ENCODE measurements at regions not wholly inside any gene's neighbourhood (a gene's known extent, or its start where the extent isn't known, plus 50 kb on each side); places are given as distances from the start of the nearest gene placed in this dataset.

GRCh38 chr6:149147938-149148718 lies 169.4 kb upstream of the TAB2 start:
- no peaks in the 10 kb centered on the region for H3K36me3 ChIP-seq (ENCODE audit: control insufficient read depth, insufficient read depth, low read length)
- H3K9me3 ChIP-seq (ENCODE audit: control insufficient read depth, low read depth, low read length) = no peaks in the 10 kb centered on the region
- no CpG with 5 or more reads among the region's 9 CpGs for WGBS (ENCODE audit: insufficient coverage, low lambda C conversion rate)
- H3K27ac ChIP-seq (ENCODE audit: low read length) = no peak overlapping the region
- DNase-seq = no peak
- peaks cover 2% of the 10 kb centered on the region for H3K27me3 ChIP-seq (ENCODE audit: control insufficient read depth, insufficient read depth, low read length)
- H3K4me3 ChIP-seq (ENCODE audit: low read length) = no peak overlapping the region
- no peaks in the 10 kb centered on the region for H3K4me1 ChIP-seq (ENCODE audit: control insufficient read depth, insufficient read depth, low read length)

- H3K27me3 ChIP-seq (ENCODE audit: control insufficient read depth, insufficient read depth, low read length) = peaks cover 2% of the 10 kb centered on the region
- H3K4me3 ChIP-seq (ENCODE audit: low read length) = no peak overlapping the region
- DNase-seq = no peak
- no peaks in the 10 kb centered on the region for H3K4me1 ChIP-seq (ENCODE audit: control insufficient read depth, insufficient read depth, low read length)
- H3K9me3 ChIP-seq (ENCODE audit: control insufficient read depth, low read depth, low read length) = no peaks in the 10 kb centered on the region
- no peaks in the 10 kb centered on the region for H3K36me3 ChIP-seq (ENCODE audit: control insufficient read depth, insufficient read depth, low read length)
- no peak overlapping the region for H3K27ac ChIP-seq (ENCODE audit: low read length)
- WGBS (ENCODE audit: insufficient coverage, low lambda C conversion rate) = 100% methylated on average over 1 of the region's 2 CpGs
Observed at GRCh38 chr6:149149653-149150052, 167.9 kb upstream of the TAB2 start.

GRCh38 chr6:149150301-149150700 lies 167.2 kb upstream of the TAB2 start:
- no CpG with 5 or more reads among the region's 4 CpGs for WGBS (ENCODE audit: insufficient coverage, low lambda C conversion rate)
- H3K4me1 ChIP-seq (ENCODE audit: control insufficient read depth, insufficient read depth, low read length) = no peaks in the 10 kb centered on the region

GRCh38 chr6:149150801-149151398 lies 166.6 kb upstream of the TAB2 start:
- Histone ChIP-seq H3K4me1 (ENCODE audit: control insufficient read depth, insufficient read depth, low read length) (no peaks in the 10 kb centered on the region), H3K27ac (ENCODE audit: low read length) (no peak overlapping the region), H3K9me3 (ENCODE audit: control insufficient read depth, low read depth, low read length) (no peaks in the 10 kb centered on the region), H3K27me3 (ENCODE audit: control insufficient read depth, insufficient read depth, low read length) (peaks cover 2% of the 10 kb centered on the region), H3K36me3 (ENCODE audit: control insufficient read depth, insufficient read depth, low read length) (no peaks in the 10 kb centered on the region), H3K4me3 (ENCODE audit: low read length) (no peak overlapping the region)
- no CpG with 5 or more reads among the region's 3 CpGs for WGBS (ENCODE audit: insufficient coverage, low lambda C conversion rate)
- DNase-seq = no peak

More at GRCh38 chr6:149150301-149150700, 167.2 kb upstream of the TAB2 start:
- Histone ChIP-seq H3K27me3 (ENCODE audit: control insufficient read depth, insufficient read depth, low read length) (peaks cover 2% of the 10 kb centered on the region), H3K36me3 (ENCODE audit: control insufficient read depth, insufficient read depth, low read length) (no peaks in the 10 kb centered on the region), H3K27ac (ENCODE audit: low read length) (no peak overlapping the region), H3K9me3 (ENCODE audit: control insufficient read depth, low read depth, low read length) (no peaks in the 10 kb centered on the region), H3K4me3 (ENCODE audit: low read length) (no peak overlapping the region)
- no peak for DNase-seq

- no peaks in the 10 kb centered on the region for H3K36me3 ChIP-seq (ENCODE audit: control insufficient read depth, insufficient read depth, low read length)
- no peak overlapping the region for H3K27ac ChIP-seq (ENCODE audit: low read length)
- no peak overlapping the region for H3K4me3 ChIP-seq (ENCODE audit: low read length)
- no peak for DNase-seq
- no CpG with 5 or more reads among the region's 1 CpG for WGBS (ENCODE audit: insufficient coverage, low lambda C conversion rate)
- no peaks in the 10 kb centered on the region for H3K9me3 ChIP-seq (ENCODE audit: control insufficient read depth, low read depth, low read length)
- peaks cover 2% of the 10 kb centered on the region for H3K27me3 ChIP-seq (ENCODE audit: control insufficient read depth, insufficient read depth, low read length)
- H3K4me1 ChIP-seq (ENCODE audit: control insufficient read depth, insufficient read depth, low read length) = no peaks in the 10 kb centered on the region
Observed at GRCh38 chr6:149152521-149152920, 165.0 kb upstream of the TAB2 start.

- no peak overlapping the region for H3K27ac ChIP-seq (ENCODE audit: low read length)
- WGBS (ENCODE audit: insufficient coverage, low lambda C conversion rate) = no CpG with 5 or more reads among the region's 2 CpGs
Observed at GRCh38 chr6:149153100-149153499, 164.4 kb upstream of the TAB2 start.

GRCh38 chr6:149153693-149154092 lies 163.8 kb upstream of the TAB2 start:
- WGBS (ENCODE audit: insufficient coverage, low lambda C conversion rate) = no CpG with 5 or more reads among the region's 2 CpGs
- no peak for DNase-seq
- Histone ChIP-seq H3K27ac (ENCODE audit: low read length) (no peak overlapping the region), H3K27me3 (ENCODE audit: control insufficient read depth, insufficient read depth, low read length) (peaks cover 2% of the 10 kb centered on the region), H3K36me3 (ENCODE audit: control insufficient read depth, insufficient read depth, low read length) (no peaks in the 10 kb centered on the region), H3K9me3 (ENCODE audit: control insufficient read depth, low read depth, low read length) (no peaks in the 10 kb centered on the region), H3K4me3 (ENCODE audit: low read length) (no peak overlapping the region), H3K4me1 (ENCODE audit: control insufficient read depth, insufficient read depth, low read length) (no peaks in the 10 kb centered on the region)

More at GRCh38 chr6:149153100-149153499, 164.4 kb upstream of the TAB2 start:
- H3K36me3 ChIP-seq (ENCODE audit: control insufficient read depth, insufficient read depth, low read length) = no peaks in the 10 kb centered on the region
- H3K27me3 ChIP-seq (ENCODE audit: control insufficient read depth, insufficient read depth, low read length) = peaks cover 2% of the 10 kb centered on the region
- no peak for DNase-seq
- H3K4me3 ChIP-seq (ENCODE audit: low read length) = no peak overlapping the region
- no peaks in the 10 kb centered on the region for H3K9me3 ChIP-seq (ENCODE audit: control insufficient read depth, low read depth, low read length)
- no peaks in the 10 kb centered on the region for H3K4me1 ChIP-seq (ENCODE audit: control insufficient read depth, insufficient read depth, low read length)

GRCh38 chr6:149154261-149154821 lies 163.2 kb upstream of the TAB2 start:
- Histone ChIP-seq H3K9me3 (ENCODE audit: control insufficient read depth, low read depth, low read length) (no peaks in the 10 kb centered on the region), H3K4me3 (ENCODE audit: low read length) (no peak overlapping the region), H3K4me1 (ENCODE audit: control insufficient read depth, insufficient read depth, low read length) (no peaks in the 10 kb centered on the region), H3K36me3 (ENCODE audit: control insufficient read depth, insufficient read depth, low read length) (no peaks in the 10 kb centered on the region), H3K27ac (ENCODE audit: low read length) (no peak overlapping the region), H3K27me3 (ENCODE audit: control insufficient read depth, insufficient read depth, low read length) (peaks cover 2% of the 10 kb centered on the region)
- no peak for DNase-seq
- 67% methylated on average over 1 of the region's 1 CpG for WGBS (ENCODE audit: insufficient coverage, low lambda C conversion rate)

GRCh38 chr6:149157126-149157525 lies 160.4 kb upstream of the TAB2 start:
- no peak for DNase-seq
- H3K27ac ChIP-seq (ENCODE audit: low read length) = no peak overlapping the region
- WGBS (ENCODE audit: insufficient coverage, low lambda C conversion rate) = 88% methylated on average over 4 of the region's 5 CpGs
- no peaks in the 10 kb centered on the region for H3K36me3 ChIP-seq (ENCODE audit: control insufficient read depth, insufficient read depth, low read length)
- no peaks in the 10 kb centered on the region for H3K4me1 ChIP-seq (ENCODE audit: control insufficient read depth, insufficient read depth, low read length)
- no peaks in the 10 kb centered on the region for H3K27me3 ChIP-seq (ENCODE audit: control insufficient read depth, insufficient read depth, low read length)
- no peak overlapping the region for H3K4me3 ChIP-seq (ENCODE audit: low read length)
- no peaks in the 10 kb centered on the region for H3K9me3 ChIP-seq (ENCODE audit: control insufficient read depth, low read depth, low read length)

GRCh38 chr6:149158076-149158475 lies 159.4 kb upstream of the TAB2 start:
- WGBS (ENCODE audit: insufficient coverage, low lambda C conversion rate) = no CpG with 5 or more reads among the region's 6 CpGs
- no peak overlapping the region for H3K27ac ChIP-seq (ENCODE audit: low read length)
- no peak for DNase-seq
- H3K36me3 ChIP-seq (ENCODE audit: control insufficient read depth, insufficient read depth, low read length) = no peaks in the 10 kb centered on the region
- no peaks in the 10 kb centered on the region for H3K27me3 ChIP-seq (ENCODE audit: control insufficient read depth, insufficient read depth, low read length)
- no peaks in the 10 kb centered on the region for H3K4me1 ChIP-seq (ENCODE audit: control insufficient read depth, insufficient read depth, low read length)
- no peak overlapping the region for H3K4me3 ChIP-seq (ENCODE audit: low read length)
- H3K9me3 ChIP-seq (ENCODE audit: control insufficient read depth, low read depth, low read length) = no peaks in the 10 kb centered on the region

All from large intestine (tissue), 3 donors.